ENCODE measurements at regions not wholly inside any gene's neighbourhood (a gene's known extent, or its start where the extent isn't known, plus 50 kb on each side); places are given as distances from the start of the nearest gene placed in this dataset.
A peak's percentile ranks its signal among the peaks of the same experiment; 100 is the strongest.
"Not testable (repeated sequence)": the region's sequence is repeated elsewhere in the genome, so short reads cannot be mapped to it uniquely, and the experiment has no call there.

DNA sequence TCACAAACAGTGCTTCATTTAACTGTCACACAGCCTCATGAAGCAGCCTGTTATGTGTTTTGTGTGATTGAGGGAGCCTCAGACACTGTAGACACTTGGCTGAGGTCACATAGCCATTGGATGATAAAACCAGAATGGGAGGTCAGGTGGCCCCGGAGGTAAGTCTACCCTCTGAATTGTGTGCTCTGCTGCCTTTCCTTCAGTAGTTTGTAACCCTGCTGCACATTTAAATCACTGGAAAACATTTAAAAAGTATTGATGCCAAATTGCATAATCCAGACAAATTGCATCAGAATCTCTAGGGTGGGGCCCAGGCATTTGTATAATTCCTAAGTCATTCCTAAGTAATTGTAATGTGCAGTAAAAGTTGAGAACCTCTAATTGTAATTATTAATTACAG lies 85.2 kb upstream of the ECI2 start:
- TF ChIP-seq, protein P1, sequence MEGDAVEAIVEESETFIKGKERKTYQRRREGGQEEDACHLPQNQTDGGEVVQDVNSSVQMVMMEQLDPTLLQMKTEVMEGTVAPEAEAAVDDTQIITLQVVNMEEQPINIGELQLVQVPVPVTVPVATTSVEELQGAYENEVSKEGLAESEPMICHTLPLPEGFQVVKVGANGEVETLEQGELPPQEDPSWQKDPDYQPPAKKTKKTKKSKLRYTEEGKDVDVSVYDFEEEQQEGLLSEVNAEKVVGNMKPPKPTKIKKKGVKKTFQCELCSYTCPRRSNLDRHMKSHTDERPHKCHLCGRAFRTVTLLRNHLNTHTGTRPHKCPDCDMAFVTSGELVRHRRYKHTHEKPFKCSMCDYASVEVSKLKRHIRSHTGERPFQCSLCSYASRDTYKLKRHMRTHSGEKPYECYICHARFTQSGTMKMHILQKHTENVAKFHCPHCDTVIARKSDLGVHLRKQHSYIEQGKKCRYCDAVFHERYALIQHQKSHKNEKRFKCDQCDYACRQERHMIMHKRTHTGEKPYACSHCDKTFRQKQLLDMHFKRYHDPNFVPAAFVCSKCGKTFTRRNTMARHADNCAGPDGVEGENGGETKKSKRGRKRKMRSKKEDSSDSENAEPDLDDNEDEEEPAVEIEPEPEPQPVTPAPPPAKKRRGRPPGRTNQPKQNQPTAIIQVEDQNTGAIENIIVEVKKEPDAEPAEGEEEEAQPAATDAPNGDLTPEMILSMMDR (IDR thresholded peaks at IDR 0.05; ENCODE audit: insufficient read depth, low read depth, low read length, missing control alignments): no peak
- no peak overlapping the region for H3K4me3 ChIP-seq (ENCODE audit: low read depth, low read length)
- no peak for DNase-seq (ENCODE audit: low read depth)

DNA sequence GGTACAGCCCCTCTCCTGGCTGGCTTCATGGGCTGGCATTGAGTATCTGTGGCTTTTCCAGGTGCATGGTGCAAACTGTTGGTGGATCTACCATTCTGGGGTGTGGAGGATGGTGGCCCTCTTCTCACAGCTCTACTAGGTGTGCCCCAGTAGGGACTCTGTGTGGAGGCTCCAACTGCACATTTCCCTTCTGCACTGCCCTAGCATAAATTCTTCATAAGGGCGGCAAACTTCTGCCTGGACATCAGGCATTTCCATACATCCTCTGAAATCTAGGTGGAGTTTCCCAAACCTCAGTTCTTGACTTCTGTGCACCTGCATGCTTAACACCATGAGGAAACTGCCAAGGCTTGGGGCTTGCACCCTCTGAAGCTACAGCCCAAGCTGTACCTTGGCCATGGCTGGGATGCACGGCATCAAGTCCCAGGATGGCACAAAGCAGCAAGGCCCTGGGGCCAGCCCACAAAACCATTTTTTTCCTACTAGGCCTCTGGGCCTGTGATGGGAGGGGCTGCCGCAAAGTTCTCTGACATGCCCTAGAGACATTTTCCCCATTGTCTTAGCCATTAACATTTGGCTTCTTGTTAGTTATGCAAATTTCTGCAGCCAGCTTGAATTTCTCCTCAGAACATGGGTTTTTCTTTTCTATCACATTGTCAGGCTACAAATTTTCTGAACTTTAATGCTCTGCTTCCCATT lies 83.4 kb upstream of the ECI2 start:
- not testable (repeated sequence) for DNase-seq (ENCODE audit: low read depth); H3K4me3 ChIP-seq (ENCODE audit: low read depth, low read length)

DNA sequence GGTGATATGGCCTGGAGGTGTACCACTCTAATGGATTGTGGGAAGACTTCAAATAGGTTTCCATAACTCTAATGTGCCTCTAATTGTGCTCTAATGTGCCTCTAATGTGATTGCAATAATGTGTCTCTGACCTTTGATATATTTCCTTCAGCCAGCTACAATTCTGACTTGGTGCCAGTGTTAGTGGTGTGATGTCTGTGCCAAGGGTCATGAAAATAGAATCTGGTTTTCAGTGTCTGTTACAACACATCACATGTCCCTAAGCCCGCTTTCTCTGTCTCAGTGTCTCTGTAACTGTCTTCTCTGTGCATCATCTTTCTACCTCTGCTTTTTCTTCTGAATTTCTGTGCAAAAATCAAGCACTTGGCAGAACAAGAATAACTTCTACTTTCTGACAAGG lies 77.2 kb upstream of the ECI2 start:
- TF ChIP-seq, protein P1 (IDR thresholded peaks at IDR 0.05; ENCODE audit: insufficient read depth, low read depth, low read length, missing control alignments): no peak
- DNase-seq (ENCODE audit: low read depth): no peak
- H3K4me3 ChIP-seq (ENCODE audit: low read depth, low read length): no peak overlapping the region

DNA sequence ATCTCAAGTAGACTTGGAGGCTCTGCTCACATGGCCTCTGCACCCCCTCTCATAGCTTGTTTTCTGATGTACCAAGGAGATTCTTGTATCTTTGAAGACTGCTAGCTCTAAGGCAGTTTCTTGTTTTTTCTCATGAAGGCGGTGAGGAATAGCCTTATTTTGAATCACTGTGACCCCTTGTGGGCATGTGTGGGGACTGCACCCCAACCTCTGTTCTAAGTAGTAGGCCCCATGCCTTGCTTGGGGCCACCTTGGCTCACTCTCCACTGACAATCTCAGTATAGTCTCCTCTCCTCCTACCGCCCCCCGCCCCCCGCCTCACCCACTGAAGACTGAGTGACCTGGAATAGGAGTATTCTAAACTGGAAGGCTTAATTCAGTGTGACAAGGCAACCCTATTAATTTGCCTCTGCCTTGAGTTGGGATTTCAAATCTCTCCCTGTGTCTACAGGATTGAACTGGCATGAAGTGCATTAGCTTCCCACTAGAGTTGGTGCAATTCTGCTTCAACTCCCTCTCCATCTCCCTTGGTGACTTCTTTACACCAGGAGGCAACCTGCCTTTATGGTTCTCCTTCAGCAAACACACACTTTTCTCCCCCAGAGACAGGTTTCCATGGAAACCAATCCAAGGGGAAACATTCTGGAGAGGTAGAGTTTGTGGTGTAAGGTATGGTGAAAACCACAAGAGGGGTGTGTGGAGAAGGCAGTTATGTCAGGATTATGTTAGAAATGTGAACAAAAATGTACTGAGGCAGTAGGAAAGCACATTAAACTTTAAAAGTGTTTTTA lies 75.4 kb upstream of the ECI2 start:
- TF ChIP-seq, protein P1 (IDR thresholded peaks at IDR 0.05; ENCODE audit: insufficient read depth, low read depth, low read length, missing control alignments): peak; percentile 76
- no peak overlapping the region for H3K4me3 ChIP-seq (ENCODE audit: low read depth, low read length)
- DNase-seq (ENCODE audit: low read depth): peak; percentile 63

DNA sequence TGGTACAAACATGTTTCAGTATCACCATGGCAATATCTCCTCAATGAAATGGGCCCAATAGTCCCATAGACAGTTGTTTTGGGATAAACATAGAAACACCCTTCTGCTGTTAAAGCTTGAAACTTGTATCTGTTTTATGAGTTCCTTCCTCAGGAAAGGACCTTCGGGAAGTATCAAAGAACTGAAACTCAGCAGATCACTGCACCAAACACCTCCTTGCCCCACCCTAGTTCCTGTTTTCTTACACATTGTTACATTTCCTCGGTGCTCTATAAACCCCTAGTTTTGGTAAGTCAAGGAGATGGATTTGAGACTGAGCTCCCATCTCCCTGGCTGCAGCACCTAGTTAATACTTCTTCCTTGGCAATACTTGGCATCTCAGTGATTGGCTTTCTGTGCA lies 73.8 kb upstream of the ECI2 start:
- no peak overlapping the region for H3K4me3 ChIP-seq (ENCODE audit: low read depth, low read length)
- DNase-seq (ENCODE audit: low read depth): no peak

DNA sequence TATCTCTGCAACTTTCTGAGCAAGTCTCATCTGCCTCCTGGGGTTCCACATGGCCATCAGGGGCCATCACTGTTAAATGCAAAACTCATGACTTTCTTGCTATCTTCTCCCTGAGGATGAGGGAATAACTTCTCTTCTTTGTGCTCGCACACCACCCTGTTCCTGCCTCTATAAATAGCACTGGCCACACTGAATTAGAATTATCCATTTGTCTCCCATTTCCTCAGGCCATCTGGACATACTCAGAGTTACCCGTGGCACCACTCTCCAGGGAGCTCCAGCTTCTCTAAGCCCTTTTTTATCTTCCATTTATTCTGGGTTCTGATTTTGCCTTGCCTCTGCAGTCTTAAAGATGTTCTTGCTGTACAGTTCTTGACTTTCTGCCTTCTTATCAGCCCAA lies 72.8 kb upstream of the ECI2 start:
- DNase-seq (ENCODE audit: low read depth): no peak
- no peak overlapping the region for H3K4me3 ChIP-seq (ENCODE audit: low read depth, low read length)
- TF ChIP-seq, protein P1 (IDR thresholded peaks at IDR 0.05; ENCODE audit: insufficient read depth, low read depth, low read length, missing control alignments): no peak

More for the DNA sequence above, 73.8 kb upstream of the ECI2 start:
- TF ChIP-seq, protein P1 (IDR thresholded peaks at IDR 0.05; ENCODE audit: insufficient read depth, low read depth, low read length, missing control alignments): no peak

DNA sequence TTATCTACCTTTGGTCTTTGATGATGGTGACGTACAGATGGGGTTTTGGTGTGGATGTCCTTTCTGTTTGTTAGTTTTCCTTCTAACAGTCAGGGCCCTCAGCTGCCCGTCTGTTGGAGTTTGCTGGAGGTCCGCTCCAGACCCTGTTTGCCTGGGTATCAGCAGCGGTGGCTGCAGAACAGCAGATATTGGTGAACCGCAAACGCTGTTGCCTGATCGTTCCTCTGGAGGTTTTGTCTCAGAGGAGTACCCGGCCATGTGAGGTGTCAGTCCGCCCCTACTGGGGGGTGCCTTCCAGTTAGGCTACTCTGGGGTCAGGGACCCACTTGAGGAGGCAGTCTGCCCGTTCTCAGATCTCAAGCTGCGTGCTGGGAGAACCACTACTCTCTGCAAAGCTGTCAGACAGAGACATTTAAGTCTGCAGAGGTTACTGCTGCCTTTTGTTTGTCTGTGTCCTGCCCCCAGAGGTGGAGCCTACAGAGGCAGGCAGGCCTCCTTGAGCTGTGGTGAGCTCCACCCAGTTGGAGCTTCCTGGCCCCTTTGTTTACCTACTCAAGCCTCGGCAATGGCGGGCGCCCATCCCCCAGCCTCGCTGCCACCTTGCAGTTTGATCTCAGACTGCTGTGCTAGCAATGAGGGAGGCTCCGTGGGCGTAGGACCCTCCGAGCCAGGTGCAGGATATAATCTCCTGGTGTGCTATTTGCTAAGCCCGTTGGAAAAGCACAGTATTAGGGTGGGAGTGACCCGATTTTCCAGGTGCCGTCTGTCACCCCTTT lies 68.5 kb upstream of the ECI2 start:
- DNase-seq (ENCODE audit: low read depth); H3K4me3 ChIP-seq (ENCODE audit: low read depth, low read length): not testable (repeated sequence)

All from GM12865 (cell line).